ENCODE measurements at regions not wholly inside any gene's neighbourhood (a gene's known extent, or its start where the extent isn't known, plus 50 kb on each side); places are given as distances from the start of the nearest gene placed in this dataset.
"Not testable (repeated sequence)": the region's sequence is repeated elsewhere in the genome, so short reads cannot be mapped to it uniquely, and the experiment has no call there.

- DNase-seq (ENCODE audit: low spot score), result peak; percentile 20
Measured at GRCh38 chr3:106120356-106120755, 251.5 kb upstream of the CBLB start.

GRCh38 chr3:106121491-106122289 lies 252.9 kb upstream of the CBLB start:
- DNase-seq (ENCODE audit: low spot score), result no peak

- no peak for DNase-seq (ENCODE audit: low spot score)
Measured at GRCh38 chr3:106124818-106125217, 256.0 kb upstream of the CBLB start.

DNA sequence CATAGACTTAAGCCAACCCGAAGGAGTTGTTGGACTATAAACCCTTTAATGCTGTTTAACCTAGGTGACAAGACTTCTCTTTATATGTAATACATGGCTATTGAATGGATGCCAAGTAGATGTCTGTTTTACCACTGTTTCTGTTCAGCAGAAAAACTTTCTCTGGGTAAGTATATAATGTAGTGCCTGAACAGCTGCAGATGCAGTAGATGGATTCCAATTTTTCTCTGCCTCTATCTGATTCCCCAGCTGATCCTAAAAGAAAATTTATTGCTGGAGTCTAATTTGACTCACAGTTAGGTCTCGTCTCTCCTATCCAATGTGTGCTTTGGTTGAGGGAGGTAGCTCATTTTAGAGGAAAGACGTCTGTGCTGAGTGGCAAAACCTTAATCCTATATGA lies 256.5 kb upstream of the CBLB start:
- DNase-seq (ENCODE audit: low spot score), result no peak

- no peak for DNase-seq (ENCODE audit: low spot score)
Measured at GRCh38 chr3:106126067-106126845, 257.4 kb upstream of the CBLB start.

DNA sequence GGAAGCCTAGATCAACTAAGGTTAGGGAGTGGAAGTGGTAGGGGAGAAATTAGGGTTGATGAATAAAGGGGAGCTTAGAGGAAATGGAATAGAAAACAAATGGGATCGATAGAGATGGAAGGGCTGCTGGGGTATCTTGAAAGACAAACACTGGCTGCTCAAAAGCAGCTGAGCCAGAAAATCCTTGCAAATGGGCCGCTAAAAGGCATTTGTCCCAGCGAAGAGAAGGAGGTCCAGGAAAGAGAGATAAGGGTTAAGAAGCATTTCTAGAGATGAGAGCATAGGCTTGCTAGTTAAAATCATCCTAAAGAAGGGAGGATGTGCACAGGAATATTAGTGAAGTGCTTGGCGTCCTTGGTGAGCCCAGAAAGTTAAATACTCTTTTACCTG lies 258.0 kb upstream of the CBLB start:
- no peak for DNase-seq (ENCODE audit: low spot score)

- no peak for DNase-seq (ENCODE audit: low spot score)
Measured at GRCh38 chr3:106129939-106130338, 261.1 kb upstream of the CBLB start.

GRCh38 chr3:106130384-106131198 lies 261.8 kb upstream of the CBLB start:
- DNase-seq (ENCODE audit: low spot score), result peak; percentile 63

GRCh38 chr3:106135451-106136160 lies 266.8 kb upstream of the CBLB start:
- no peak for DNase-seq (ENCODE audit: low spot score)

- DNase-seq (ENCODE audit: low spot score), result no peak
Measured at GRCh38 chr3:106139826-106140225, 271.0 kb upstream of the CBLB start.

DNA sequence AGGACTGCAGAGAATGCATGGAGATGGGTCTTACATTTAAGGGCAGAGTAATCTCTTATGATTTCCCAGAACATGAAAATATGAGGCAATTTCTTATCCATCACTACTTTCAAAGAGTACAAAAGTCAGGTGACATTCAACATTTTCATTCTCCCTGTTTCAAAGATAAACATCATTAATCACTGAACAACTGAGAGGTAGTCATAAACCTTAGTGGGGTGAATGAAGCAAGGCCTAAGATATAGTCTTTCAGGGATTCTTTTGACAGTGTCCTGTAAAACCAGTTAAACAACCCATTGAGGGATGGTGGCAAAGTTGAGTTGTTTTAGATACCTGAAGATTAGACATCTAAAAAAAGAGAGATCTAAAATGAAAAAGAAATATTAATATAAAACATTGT lies 271.6 kb upstream of the CBLB start:
- no peak for DNase-seq (ENCODE audit: low spot score)

DNA sequence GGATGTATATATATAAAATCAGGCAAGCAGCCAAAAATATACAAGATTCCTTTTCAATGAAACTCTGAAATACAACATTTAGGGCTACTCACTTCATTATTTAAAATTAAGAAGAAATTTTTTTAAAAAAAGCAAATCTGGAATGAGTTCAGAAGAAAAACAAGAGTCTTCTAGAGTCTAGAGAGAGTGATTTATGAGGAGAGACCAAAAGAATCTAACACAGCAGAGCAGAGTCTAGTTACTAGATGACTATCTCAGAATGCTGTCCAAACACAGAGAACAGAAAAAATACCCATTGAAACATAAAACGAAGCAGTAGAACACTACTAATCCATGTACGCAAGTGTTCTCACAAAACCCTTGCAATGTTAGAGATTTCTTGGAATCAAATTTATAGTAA lies 275.2 kb upstream of the CBLB start:
- DNase-seq (ENCODE audit: low spot score), result no peak

- not testable (repeated sequence) for DNase-seq (ENCODE audit: low spot score)
Measured at GRCh38 chr3:106148440-106149082, 279.7 kb upstream of the CBLB start.

DNA sequence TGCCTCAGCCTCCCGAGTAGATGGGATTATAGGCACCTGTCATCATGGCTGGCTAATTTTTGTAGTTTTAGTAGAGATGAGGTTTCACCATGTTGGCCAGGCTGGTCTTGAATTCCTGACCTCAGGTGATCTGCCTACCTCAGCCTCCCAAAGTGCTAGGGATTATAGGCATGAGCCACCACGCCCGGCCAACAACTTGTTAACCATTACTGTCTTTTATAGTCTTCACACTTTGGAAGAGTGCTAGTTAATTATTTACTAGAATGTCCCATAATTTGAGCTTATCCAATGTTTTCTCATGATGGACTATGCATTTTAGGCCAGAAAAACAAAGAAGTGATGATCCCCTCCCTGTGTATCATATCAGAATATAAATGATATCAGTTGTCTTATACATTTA lies 288.6 kb upstream of the CBLB start:
- no peak for DNase-seq (ENCODE audit: low spot score)

DNA sequence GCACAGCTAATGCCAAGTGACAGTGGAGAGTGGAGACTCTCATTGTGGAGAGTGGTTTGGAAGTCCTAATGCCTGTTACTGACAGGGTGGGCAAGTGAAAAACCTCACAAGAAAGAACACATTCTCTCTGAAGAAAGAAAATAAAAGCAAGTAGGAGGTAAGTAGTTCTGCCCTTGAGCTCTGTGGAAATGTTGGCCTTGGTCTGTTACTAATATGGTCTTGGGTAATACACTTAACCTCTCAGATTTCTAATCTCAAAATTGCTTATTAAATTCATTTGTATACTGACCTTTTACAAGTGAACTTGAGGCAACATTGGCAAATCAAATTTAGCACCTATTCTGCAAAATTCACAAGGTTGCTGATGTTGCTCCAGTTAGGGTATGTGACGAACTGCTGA lies 291.6 kb upstream of the CBLB start:
- DNase-seq (ENCODE audit: low spot score), result no peak

DNA sequence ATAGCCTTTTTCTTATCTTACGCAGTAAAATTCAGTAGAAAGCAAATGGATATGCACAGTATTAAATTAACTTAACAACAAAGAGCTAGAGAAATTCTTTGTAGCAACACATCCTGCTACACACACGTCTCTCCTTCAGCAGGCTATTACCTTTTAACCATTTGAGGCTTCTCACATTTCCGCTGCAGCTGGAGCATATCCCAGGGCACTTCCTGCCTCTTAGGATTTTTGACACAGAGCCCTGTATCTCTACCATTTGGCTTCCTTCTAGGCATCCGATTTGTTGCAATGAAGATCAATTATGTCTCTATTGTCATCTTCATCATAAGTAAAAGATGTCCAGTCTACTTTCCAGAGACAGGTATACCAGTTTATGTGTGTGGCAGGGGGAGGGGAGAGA lies 292.4 kb upstream of the CBLB start:
- DNase-seq (ENCODE audit: low spot score), result no peak

GRCh38 chr3:106167728-106168127 lies 298.9 kb upstream of the CBLB start:
- no peak for DNase-seq (ENCODE audit: low spot score)

DNA sequence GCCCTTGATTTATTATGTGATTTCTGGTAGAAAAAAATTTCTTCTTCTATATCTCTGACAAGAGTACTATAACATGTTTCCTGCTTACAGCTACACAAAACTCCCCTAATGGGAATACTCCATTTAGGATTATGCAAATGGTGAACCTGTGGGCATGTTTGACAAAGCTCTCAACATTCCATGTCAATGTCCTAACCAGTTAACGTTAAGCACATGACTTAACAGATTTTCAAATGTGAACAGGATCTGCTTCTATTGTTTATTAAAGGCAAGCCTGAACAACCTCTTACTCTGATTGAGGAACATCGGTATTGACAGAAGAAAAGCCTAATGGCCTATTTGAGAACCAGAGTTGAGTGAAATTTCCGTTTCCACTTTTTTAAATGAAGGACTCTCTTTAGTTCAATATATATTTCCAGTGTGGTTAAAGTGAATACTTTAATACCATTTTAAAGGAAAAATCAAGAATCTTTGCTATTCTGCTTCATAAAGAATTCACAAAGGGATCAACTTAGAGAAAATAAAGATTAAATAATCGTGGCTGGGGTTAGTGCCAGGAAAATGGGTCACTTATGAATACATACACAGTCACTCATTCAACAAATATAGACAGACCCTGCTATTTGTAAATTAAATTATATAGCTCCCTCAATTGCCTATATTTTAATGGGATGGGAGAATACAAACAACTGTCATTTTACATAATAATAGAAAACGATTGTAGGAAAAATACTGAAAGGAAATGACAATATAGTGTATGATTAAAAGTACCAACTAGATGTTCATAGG lies 300.3 kb upstream of the CBLB start:
- no peak for DNase-seq (ENCODE audit: low spot score)

DNA sequence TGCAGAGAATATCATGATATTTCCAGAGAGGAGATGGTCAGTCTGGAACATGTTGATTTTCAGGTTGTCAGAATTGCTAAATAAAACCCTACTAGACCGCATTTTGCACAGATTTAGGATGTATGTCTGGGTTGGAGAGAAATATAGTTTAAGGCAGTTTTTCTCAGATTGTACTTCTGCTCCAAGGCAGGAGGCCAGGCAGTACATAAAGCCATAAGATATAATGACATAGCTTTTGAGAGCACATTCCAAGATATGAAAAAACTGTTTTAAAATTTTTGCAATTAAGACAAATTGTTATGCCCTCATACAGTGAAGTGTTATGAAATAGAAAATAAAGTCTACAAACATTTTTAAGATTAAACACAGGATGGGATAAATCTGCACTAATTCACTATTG lies 301.8 kb upstream of the CBLB start:
- DNase-seq (ENCODE audit: low spot score), result no peak

- no peak for DNase-seq (ENCODE audit: low spot score)
Measured at GRCh38 chr3:106172101-106172500, 303.3 kb upstream of the CBLB start.

DNA sequence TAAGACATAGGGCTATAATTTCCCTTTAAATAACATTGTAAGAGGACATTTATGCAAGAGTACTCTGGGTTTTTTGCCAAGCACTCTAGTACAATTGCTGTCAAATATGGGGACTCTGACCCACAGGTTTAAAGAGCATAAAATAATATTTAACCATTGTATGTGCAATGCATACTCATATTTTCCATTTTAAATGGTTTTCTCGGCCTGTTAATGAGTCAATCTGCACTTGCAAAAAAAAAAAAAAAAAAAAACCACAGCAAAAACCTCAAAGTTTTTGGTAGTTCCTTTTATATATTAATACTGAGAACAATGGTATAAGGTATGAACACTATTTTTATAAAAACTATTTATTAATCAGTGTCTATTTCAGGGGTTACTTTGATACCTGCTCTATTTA lies 304.0 kb upstream of the CBLB start:
- DNase-seq (ENCODE audit: low spot score), result no peak
